Esophagus muscularis mucosa (tissue), 4 donors: ENCODE measurements at regions not wholly inside any gene's neighbourhood (a gene's known extent, or its start where the extent isn't known, plus 50 kb on each side); places are given as distances from the start of the nearest gene placed in this dataset.

Source experiments
- DNase-seq: peaks from one replicate; pipeline ENCODE4 v3.0.0-alpha.2; 2017; ENCODE audit errors: extremely low spot score
- H3K27ac ChIP-seq, 4 donors: fragments of 200-600 bp; sonication (generic); replicated peaks in 1 of 4; 1 replicate in 3 of 4; 2 replicates in 1 of 4; pipeline ENCODE4 v1.5.1; 2016 to 2019; ENCODE audit warnings: mild to moderate bottlenecking in 1 of 4
- H3K27me3 ChIP-seq, 4 donors: fragments of 200-600 bp; sonication (generic); one replicate each; pipeline versions ENCODE4 v1.5.1 to v1.6.0; 2016 to 2019
- H3K36me3 ChIP-seq, 4 donors: fragments of 200-600 bp; sonication (generic); one replicate each; pipeline ENCODE4 v1.5.1; 2016 to 2019
- H3K4me1 ChIP-seq, 4 donors: fragments of 200-600 bp; sonication (generic); one replicate each; pipeline ENCODE4 v1.5.1; 2016 to 2019
- H3K4me3 ChIP-seq, 4 donors: fragments of 200-600 bp; sonication (generic); 1 replicate in 2 of 4; 2 replicates in 2 of 4; pipeline ENCODE4 v1.5.1; 2016 to 2019; ENCODE audit warnings: mild to moderate bottlenecking in 4 of 4, moderate library complexity in 1 of 4
- H3K9me3 ChIP-seq, 4 donors: fragments of 200-600 bp; sonication (generic); 1 replicate in 3 of 4; 2 replicates in 1 of 4; pipeline ENCODE4 v1.5.1; 2016 to 2019
- CTCF ChIP-seq, 3 experiments: fragments of 200-600 bp in 2 of 3; fragments of 450-650 bp in 1 of 3; sonication (generic) in 2 of 3; IDR thresholded peaks; one replicate each; pipeline ENCODE4 v1.5.1; 2017 to 2019; ENCODE audit warnings: antibody characterized with exemption in 3 of 3, mild to moderate bottlenecking in 2 of 3, moderate library complexity in 1 of 3
- EP300 ChIP-seq: sonication (generic); formaldehyde crosslinking; IDR thresholded peaks from one replicate; pipeline ENCODE4 v1.6.1; 2017; ENCODE audit warnings: antibody characterized with exemption
- POLR2A ChIP-seq: fragments of 450-650 bp; IDR thresholded peaks from one replicate; pipeline ENCODE4 v1.6.1; 2017; ENCODE audit warnings: antibody characterized with exemption, moderate library complexity, mild to moderate bottlenecking, low read depth
- POLR2AphosphoS5 ChIP-seq, 2 donors: sonication (generic); formaldehyde crosslinking; IDR thresholded peaks; one replicate each; pipeline ENCODE4 v1.6.1; 2017; ENCODE audit warnings: antibody characterized with exemption in 2 of 2
- WGBS: methylation state at CpG from one replicate; pipeline ENCODE4 v1.1.5; 2018; 5-methylcytosine and 5-hydroxymethylcytosine counted together
- intact Hi-C: fragments of 100-400 bp; cut with DNase I; formaldehyde crosslinking; loops from one replicate; pipeline ENCODE4 v1.15.1; 2023

- no peaks in the 10 kb centered on the region for H3K27me3 ChIP-seq
- H3K4me3 ChIP-seq: no peak overlapping the region
- intact Hi-C loops: no loop called here
- WGBS: 77% methylated on average over 4 of the region's 4 CpGs
- H3K27ac ChIP-seq: no peak overlapping the region
- H3K4me1 ChIP-seq: no peaks in the 10 kb centered on the region
- H3K36me3 ChIP-seq: no peaks in the 10 kb centered on the region
- peaks cover 0 to 12% (median 7%) of the 10 kb centered on the region in 4 donors for H3K9me3 ChIP-seq
- TF ChIP-seq POLR2AphosphoS5 (IDR thresholded peaks at IDR 0.05): no peak
- TF ChIP-seq CTCF (IDR thresholded peaks at IDR 0.05): no peak
- TF ChIP-seq POLR2A: no peak
- TF ChIP-seq EP300: no peak
- DNase-seq: no peak
Observed at GRCh38 chr11:27938011-27938410, 169.9 kb downstream of the KIF18A start.

GRCh38 chr11:27934830-27935145, 173.2 kb downstream of the KIF18A start:
- WGBS: 65% methylated on average over 7 of the region's 7 CpGs
- no peak for TF ChIP-seq CTCF (IDR thresholded peaks at IDR 0.05)
- no peak for TF ChIP-seq POLR2AphosphoS5 (IDR thresholded peaks at IDR 0.05)
- TF ChIP-seq POLR2A: no peak
- no peak for TF ChIP-seq EP300
- intact Hi-C loops: no loop called here
- no peaks in the 10 kb centered on the region for H3K27me3 ChIP-seq
- no peak overlapping the region for H3K27ac ChIP-seq
- H3K4me3 ChIP-seq: no peak overlapping the region
- H3K9me3 ChIP-seq: peaks cover 0 to 12% (median 7%) of the 10 kb centered on the region in 4 donors
- DNase-seq: no peak
- no peaks in the 10 kb centered on the region for H3K36me3 ChIP-seq
- no peaks in the 10 kb centered on the region for H3K4me1 ChIP-seq

DNA sequence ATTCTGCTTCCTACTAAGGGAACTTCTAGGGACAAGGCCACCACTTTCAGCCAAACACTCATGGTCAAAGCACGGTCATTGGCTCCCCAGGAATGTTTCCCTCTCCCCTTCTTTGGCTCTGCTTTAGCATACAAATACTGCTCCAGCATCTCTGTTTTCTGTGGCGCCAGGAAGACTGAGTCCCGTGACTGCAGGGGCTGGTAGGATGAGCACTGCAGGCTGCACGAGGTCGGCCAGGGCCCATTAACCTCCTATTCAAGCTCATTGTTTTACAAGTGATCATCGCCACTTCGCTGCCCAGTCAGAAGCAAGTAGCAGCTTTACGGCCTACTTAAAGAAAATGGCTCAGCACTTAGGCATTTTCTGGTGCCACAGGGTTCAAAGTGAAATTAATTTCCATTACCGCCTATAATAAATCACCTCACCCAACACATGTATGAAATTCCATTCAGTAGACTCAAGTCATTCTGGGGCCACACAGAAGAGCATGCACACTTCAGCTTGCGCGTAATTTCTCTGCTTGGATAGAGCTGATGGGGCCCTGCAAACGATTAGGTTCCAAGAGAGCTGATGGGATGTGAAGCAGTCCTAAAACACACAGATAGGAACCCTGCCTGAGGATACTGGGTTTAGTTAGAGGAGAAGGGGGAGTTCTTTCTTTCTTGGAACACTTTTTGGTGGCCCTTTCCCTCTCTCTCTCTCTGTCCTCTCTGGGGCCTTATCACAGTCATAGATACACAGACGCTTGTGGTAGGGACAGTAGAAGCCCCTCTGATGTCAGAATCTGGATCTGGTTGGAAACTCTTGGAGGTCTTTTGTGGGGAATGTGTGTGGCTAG, 173.7 kb downstream of the KIF18A start:
- Histone ChIP-seq H3K27ac (no peak overlapping the region), H3K27me3 (no peaks in the 10 kb centered on the region), H3K4me3 (no peak overlapping the region), H3K36me3 (no peaks in the 10 kb centered on the region), H3K9me3 (peaks cover 0 to 9% (median 6%) of the 10 kb centered on the region in 4 donors), H3K4me1 (no peaks in the 10 kb centered on the region)
- no peak for TF ChIP-seq CTCF (IDR thresholded peaks at IDR 0.05)
- no peak for TF ChIP-seq POLR2A
- no peak for TF ChIP-seq EP300
- no peak for TF ChIP-seq POLR2AphosphoS5 (IDR thresholded peaks at IDR 0.05)
- 87% methylated on average over 12 of the region's 13 CpGs for WGBS
- DNase-seq: no peak
- intact Hi-C loops: no loop called here

- TF ChIP-seq EP300 (no peak), CTCF (IDR thresholded peaks at IDR 0.05) (no peak), POLR2A (no peak)
- Histone ChIP-seq H3K27ac (no peak overlapping the region), H3K27me3 (no peaks in the 10 kb centered on the region), H3K9me3 (no peaks in the 10 kb centered on the region), H3K36me3 (no peaks in the 10 kb centered on the region), H3K4me1 (no peaks in the 10 kb centered on the region), H3K4me3 (no peak overlapping the region)
- no peak for DNase-seq
- intact Hi-C loops: no loop called here
- 90% methylated on average over 1 of the region's 1 CpG for WGBS
Observed at GRCh38 chr11:27931770-27932169, 176.2 kb downstream of the KIF18A start.

DNA sequence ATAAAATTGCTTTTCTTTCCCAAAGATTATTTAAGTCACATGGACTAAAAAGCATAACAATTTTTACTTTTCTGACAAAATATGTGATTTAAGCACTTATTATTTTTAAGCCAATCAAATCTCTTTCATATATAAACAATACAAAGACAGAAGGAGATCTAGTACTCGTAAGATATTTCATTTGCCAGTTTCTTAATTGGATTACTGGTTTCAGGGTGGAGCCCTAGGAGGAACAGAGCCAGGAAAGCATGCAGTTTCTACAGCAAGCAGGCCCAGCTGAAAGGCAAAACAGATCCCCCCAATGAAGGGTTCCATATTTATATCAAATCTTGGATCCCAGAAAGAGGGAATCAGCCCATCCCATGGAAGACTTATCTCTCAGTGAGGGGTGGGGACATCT, 177.0 kb downstream of the KIF18A start:
- no peak for DNase-seq
- intact Hi-C loops: no loop called here
- H3K4me1 ChIP-seq: no peaks in the 10 kb centered on the region
- TF ChIP-seq EP300: no peak
- TF ChIP-seq POLR2AphosphoS5 (IDR thresholded peaks at IDR 0.05): no peak
- TF ChIP-seq POLR2A: no peak
- no peak for TF ChIP-seq CTCF (IDR thresholded peaks at IDR 0.05)
- no peak overlapping the region for H3K4me3 ChIP-seq
- no peaks in the 10 kb centered on the region for H3K27me3 ChIP-seq
- H3K27ac ChIP-seq: no peak overlapping the region
- 56% methylated on average over 1 of the region's 1 CpG for WGBS
- H3K36me3 ChIP-seq: no peaks in the 10 kb centered on the region
- no peaks in the 10 kb centered on the region for H3K9me3 ChIP-seq
